Esophagus squamous epithelium (tissue), 4 donors: ENCODE measurements at regions not wholly inside any gene's neighbourhood (a gene's known extent, or its start where the extent isn't known, plus 50 kb on each side); places are given as distances from the start of the nearest gene placed in this dataset.

ENCODE experiments used
- POLR2A ChIP-seq, 4 donors: fragments of 450-650 bp; IDR thresholded peaks; one replicate each; pipeline ENCODE4 v1.6.1; 2017; ENCODE audit warnings: antibody characterized with exemption in 4 of 4, mild to moderate bottlenecking in 4 of 4, moderate library complexity in 3 of 4
- TF ChIP-seq, protein P1 (sequence below), 6 experiments: fragments of 450-650 bp in 4 of 6; fragments of 200-600 bp in 2 of 6; sonication (generic) in 2 of 6; IDR thresholded peaks; one replicate each; pipeline ENCODE4 v1.5.1; 2016 to 2019; ENCODE audit warnings: antibody characterized with exemption in 6 of 6, mild to moderate bottlenecking in 4 of 6, moderate library complexity in 4 of 6

DNA sequence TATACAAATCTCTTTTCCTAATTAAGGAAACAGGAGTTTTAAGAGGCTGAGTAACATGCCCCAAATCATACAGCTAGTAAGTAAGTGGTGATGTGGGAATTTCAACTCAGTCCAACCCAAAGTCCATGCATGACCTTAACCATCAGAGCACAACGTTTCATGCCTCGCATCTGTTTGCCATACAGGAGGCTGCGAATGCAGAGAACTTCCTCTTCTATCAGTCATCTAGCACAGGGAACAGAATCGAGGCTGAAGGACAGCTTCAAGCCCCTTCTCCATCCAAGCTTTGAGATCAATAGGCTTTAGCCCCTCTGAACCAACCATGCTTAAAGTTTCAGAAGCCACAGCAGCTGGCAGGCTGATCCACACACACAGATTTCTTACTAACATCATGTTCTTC, 113.2 kb downstream of the MAFB start:
- TF ChIP-seq, protein P1, sequence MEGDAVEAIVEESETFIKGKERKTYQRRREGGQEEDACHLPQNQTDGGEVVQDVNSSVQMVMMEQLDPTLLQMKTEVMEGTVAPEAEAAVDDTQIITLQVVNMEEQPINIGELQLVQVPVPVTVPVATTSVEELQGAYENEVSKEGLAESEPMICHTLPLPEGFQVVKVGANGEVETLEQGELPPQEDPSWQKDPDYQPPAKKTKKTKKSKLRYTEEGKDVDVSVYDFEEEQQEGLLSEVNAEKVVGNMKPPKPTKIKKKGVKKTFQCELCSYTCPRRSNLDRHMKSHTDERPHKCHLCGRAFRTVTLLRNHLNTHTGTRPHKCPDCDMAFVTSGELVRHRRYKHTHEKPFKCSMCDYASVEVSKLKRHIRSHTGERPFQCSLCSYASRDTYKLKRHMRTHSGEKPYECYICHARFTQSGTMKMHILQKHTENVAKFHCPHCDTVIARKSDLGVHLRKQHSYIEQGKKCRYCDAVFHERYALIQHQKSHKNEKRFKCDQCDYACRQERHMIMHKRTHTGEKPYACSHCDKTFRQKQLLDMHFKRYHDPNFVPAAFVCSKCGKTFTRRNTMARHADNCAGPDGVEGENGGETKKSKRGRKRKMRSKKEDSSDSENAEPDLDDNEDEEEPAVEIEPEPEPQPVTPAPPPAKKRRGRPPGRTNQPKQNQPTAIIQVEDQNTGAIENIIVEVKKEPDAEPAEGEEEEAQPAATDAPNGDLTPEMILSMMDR (IDR thresholded peaks at IDR 0.05): no peak
- no peak for TF ChIP-seq POLR2A (IDR thresholded peaks at IDR 0.05)
